CD14-positive monocyte (primary cell): ENCODE measurements at regions not wholly inside any gene's neighbourhood (a gene's known extent, or its start where the extent isn't known, plus 50 kb on each side); places are given as distances from the start of the nearest gene placed in this dataset.

Experiments used
- DNase-seq, 3 donors: peaks; one replicate each; pipeline ENCODE4 v3.0.0-alpha.2; 2011 to 2022
- H2AFZ ChIP-seq: 2 replicates; pipeline ENCODE4 v1.6.0; 2012; ENCODE audit warnings: mild to moderate bottlenecking, low read depth, low read length, inconsistent platforms; ENCODE audit not compliant: insufficient read depth, poor library complexity, severe bottlenecking
- H3K27ac ChIP-seq, 2 donors: 1 replicate in 1 of 2; 2 replicates in 1 of 2; pipeline ENCODE4 v1.5.1; 2012 to 2013; ENCODE audit warnings: low read length in 2 of 2, control low read depth in 1 of 2, inconsistent platforms in 1 of 2, low read depth in 1 of 2, mild to moderate bottlenecking in 1 of 2
- H3K27me3 ChIP-seq, 2 donors: one replicate each; pipeline versions ENCODE4 v1.6.0 to v1.6.1; 2011 to 2013; ENCODE audit warnings: low read length in 2 of 2; ENCODE audit not compliant: control insufficient read depth in 2 of 2, insufficient read depth in 2 of 2
- H3K36me3 ChIP-seq, 2 donors: replicated peaks in 1 of 2; 1 replicate in 1 of 2; 2 replicates in 1 of 2; pipeline versions ENCODE4 v1.5.1 to v1.6.1; 2012 to 2013; ENCODE audit warnings: low read length in 2 of 2, control low read depth in 1 of 2, inconsistent platforms in 1 of 2, mild to moderate bottlenecking in 1 of 2; ENCODE audit not compliant: insufficient read depth in 2 of 2, control insufficient read depth in 1 of 2
- H3K4me1 ChIP-seq, 2 donors: 1 replicate in 1 of 2; 2 replicates in 1 of 2; pipeline versions ENCODE4 v1.5.1 to v1.6.1; 2012 to 2013; ENCODE audit warnings: low read length in 2 of 2, control low read depth in 1 of 2, inconsistent platforms in 1 of 2, mild to moderate bottlenecking in 1 of 2, moderate library complexity in 1 of 2; ENCODE audit not compliant: insufficient read depth in 2 of 2, control insufficient read depth in 1 of 2
- H3K4me2 ChIP-seq: replicated peaks from 2 replicates; pipeline ENCODE3; 2012; ENCODE audit warnings: low read length, moderate library complexity, mild to moderate bottlenecking; ENCODE audit not compliant: poor library complexity, severe bottlenecking; ENCODE audit errors: extremely low read depth
- H3K4me3 ChIP-seq, 3 experiments: fragments of 200-600 bp in 1 of 3; sonication (generic) in 1 of 3; replicated peaks in 1 of 3; 1 replicate in 2 of 3; 2 replicates in 1 of 3; pipeline ENCODE4 v1.5.1; 2011 to 2013; ENCODE audit warnings: low read length in 3 of 3, mild to moderate bottlenecking in 3 of 3, control low read depth in 2 of 3, low read depth in 2 of 3, inconsistent platforms in 1 of 3, moderate library complexity in 1 of 3
- H3K79me2 ChIP-seq: 2 replicates; pipeline ENCODE4 v1.6.0; 2012; ENCODE audit warnings: mild to moderate bottlenecking, control low read depth, inconsistent platforms, low read length, moderate library complexity; ENCODE audit not compliant: insufficient read depth
- H3K9ac ChIP-seq: 2 replicates; pipeline ENCODE4 v1.6.0; 2017; ENCODE audit warnings: low read length, mild to moderate bottlenecking; ENCODE audit not compliant: insufficient read depth, poor library complexity, severe bottlenecking
- H3K9me3 ChIP-seq, 2 donors: replicated peaks in 1 of 2; 1 replicate in 1 of 2; 2 replicates in 1 of 2; pipeline versions ENCODE4 v1.5.1 to v1.6.1; 2012 to 2013; ENCODE audit warnings: low read length in 2 of 2, control low read depth in 1 of 2; ENCODE audit not compliant: control insufficient read depth in 1 of 2, insufficient read depth in 1 of 2
- H4K20me1 ChIP-seq: 2 replicates; pipeline ENCODE4 v1.6.0; 2012; ENCODE audit warnings: mild to moderate bottlenecking, low read length, control low read depth, moderate library complexity; ENCODE audit not compliant: insufficient read depth
- H3K27ac Mint-ChIP-seq, 7 donors: one replicate each; pipeline ENCODE4 v1.8.0; 2020; ENCODE audit warnings: mild to moderate bottlenecking in 7 of 7, mixed read lengths in 7 of 7, moderate library complexity in 6 of 7, inconsistent platforms in 2 of 7
- H3K27me3 Mint-ChIP-seq, 3 donors: one replicate each; pipeline ENCODE4 v1.8.0; 2021 to 2022; ENCODE audit warnings: low read depth in 3 of 3, mild to moderate bottlenecking in 3 of 3, mixed read lengths in 3 of 3, moderate library complexity in 3 of 3, inconsistent platforms in 1 of 3
- H3K36me3 Mint-ChIP-seq, 2 donors: one replicate each; pipeline ENCODE4 v1.8.0; 2020; ENCODE audit warnings: mixed read lengths in 2 of 2, inconsistent platforms in 1 of 2, mild to moderate bottlenecking in 1 of 2
- H3K4me1 Mint-ChIP-seq: one replicate; pipeline ENCODE4 v1.8.0; 2020; ENCODE audit warnings: mild to moderate bottlenecking, mixed read lengths
- H3K4me3 Mint-ChIP-seq, 2 donors: one replicate each; pipeline ENCODE4 v1.8.0; 2020; ENCODE audit warnings: mild to moderate bottlenecking in 2 of 2, mixed read lengths in 2 of 2, moderate library complexity in 1 of 2
- H3K9me3 Mint-ChIP-seq, 7 donors: one replicate each; pipeline ENCODE4 v1.8.0; 2020 to 2022; ENCODE audit warnings: mixed read lengths in 7 of 7, mild to moderate bottlenecking in 6 of 7, moderate library complexity in 6 of 7, inconsistent platforms in 2 of 7
- CTCF ChIP-seq: fragments of 200-600 bp; IDR thresholded peaks from one replicate; pipeline ENCODE4 v1.8.0; 2022; ENCODE audit warnings: antibody characterized with exemption, mild to moderate bottlenecking
- WGBS: methylation state at CpG from one replicate; pipeline ENCODE4 v1.1.5; 2013; ENCODE audit warnings: missing lambda C conversion rate; ENCODE audit not compliant: insufficient coverage; 5-methylcytosine and 5-hydroxymethylcytosine counted together
- intact Hi-C, 2 donors: fragments of 100-400 bp; cut with micrococcal nuclease; formaldehyde crosslinking; loops; one replicate each; pipeline versions ENCODE4 v1.15.0 to v1.15.1; 2023

- no peak for DNase-seq
- Histone ChIP-seq H3K4me2 (no peak overlapping the region), H2AFZ (no peak overlapping the region), H3K9me3 (peaks cover 0 to 3% of the 10 kb centered on the region in 2 donors), H3K36me3 (no peaks in the 10 kb centered on the region), H4K20me1 (no peaks in the 10 kb centered on the region), H3K4me3 (no peak overlapping the region), H3K79me2 (no peaks in the 10 kb centered on the region), H3K27me3 (no peaks in the 10 kb centered on the region), H3K4me1 (no peaks in the 10 kb centered on the region), H3K27ac (no peak overlapping the region), H3K9ac (no peak overlapping the region)
- intact Hi-C loops, result no loop called here
- Mint-ChIP-seq H3K4me1 (no peaks in the 10 kb centered on the region), H3K36me3 (no peaks in the 10 kb centered on the region), H3K27ac (no peak overlapping the region), H3K27me3 (peaks cover 0 to 4% (median 2%) of the 10 kb centered on the region in 3 donors), H3K4me3 (no peak overlapping the region), H3K9me3 (peaks cover 0 to 3% (median 0%) of the 10 kb centered on the region in 7 donors)
- WGBS, result 93% methylated on average over 4 of the region's 5 CpGs
- TF ChIP-seq CTCF, result no peak
These were observed 354.1 kb downstream of the TCERG1L start for GRCh38 chr10:130957423-130957822.

GRCh38 chr10:130958003-130958402 is 353.5 kb downstream of the TCERG1L start:
- Histone ChIP-seq H3K4me3 (no peak overlapping the region), H3K9ac (no peak overlapping the region), H3K79me2 (no peaks in the 10 kb centered on the region), H2AFZ (no peak overlapping the region), H3K27me3 (no peaks in the 10 kb centered on the region), H3K9me3 (peaks cover 0 to 3% of the 10 kb centered on the region in 2 donors), H4K20me1 (no peaks in the 10 kb centered on the region), H3K27ac (no peak overlapping the region), H3K4me1 (no peaks in the 10 kb centered on the region), H3K4me2 (no peak overlapping the region), H3K36me3 (no peaks in the 10 kb centered on the region)
- WGBS, result 81% methylated on average over 4 of the region's 6 CpGs
- intact Hi-C loops, result no loop called here
- DNase-seq, result no peak
- no peak overlapping the region for H3K27ac Mint-ChIP-seq
- H3K9me3 Mint-ChIP-seq, result peaks cover 0 to 5% (median 3%) of the 10 kb centered on the region in 7 donors
- H3K4me3 Mint-ChIP-seq, result no peak overlapping the region
- H3K27me3 Mint-ChIP-seq, result peaks cover 0 to 4% (median 2%) of the 10 kb centered on the region in 3 donors
- H3K36me3 Mint-ChIP-seq, result no peaks in the 10 kb centered on the region
- no peak for TF ChIP-seq CTCF
- H3K4me1 Mint-ChIP-seq, result no peaks in the 10 kb centered on the region
